Osteoblast (primary cell): ENCODE measurements at regions not wholly inside any gene's neighbourhood (a gene's known extent, or its start where the extent isn't known, plus 50 kb on each side); places are given as distances from the start of the nearest gene placed in this dataset.

Experiments
- DNase-seq: peaks from one replicate; pipeline ENCODE4 v3.0.0; 2011; ENCODE audit warnings: low spot score, mixed read lengths; ENCODE audit not compliant: insufficient read length; ENCODE audit errors: missing footprints
- H2AFZ ChIP-seq: 2 replicates; pipeline ENCODE4 v1.6.0; 2011; ENCODE audit warnings: mild to moderate bottlenecking, low read length
- H3K27ac ChIP-seq: 2 replicates; pipeline ENCODE4 v1.5.1; 2011; ENCODE audit warnings: mild to moderate bottlenecking, low read depth, low read length, moderate library complexity
- H3K27me3 ChIP-seq: 2 replicates; pipeline ENCODE4 v1.6.0; 2012; ENCODE audit warnings: mild to moderate bottlenecking, control low read depth, inconsistent platforms, low read length, moderate library complexity; ENCODE audit not compliant: insufficient read depth
- H3K36me3 ChIP-seq: 2 replicates; pipeline ENCODE4 v1.5.1; 2011; ENCODE audit warnings: mild to moderate bottlenecking, low read length, control low read depth, moderate library complexity; ENCODE audit not compliant: insufficient read depth
- H3K4me1 ChIP-seq: 2 replicates; pipeline ENCODE4 v1.5.1; 2011; ENCODE audit warnings: mild to moderate bottlenecking, low read length, control low read depth, moderate library complexity; ENCODE audit not compliant: insufficient read depth
- H3K4me2 ChIP-seq: 2 replicates; pipeline ENCODE4 v1.6.0; 2011; ENCODE audit warnings: mild to moderate bottlenecking, low read length; ENCODE audit not compliant: insufficient read depth
- H3K4me3 ChIP-seq: fragments of 200-600 bp; sonication (generic); 3 replicates; pipeline ENCODE4 v1.5.1; 2012; ENCODE audit warnings: mild to moderate bottlenecking, low read length, inconsistent platforms; ENCODE audit not compliant: insufficient read depth
- H3K79me2 ChIP-seq: 2 replicates; pipeline ENCODE4 v1.6.0; 2012; ENCODE audit warnings: mild to moderate bottlenecking, low read length, control low read depth, inconsistent platforms; ENCODE audit not compliant: insufficient read depth
- H3K9me3 ChIP-seq: 2 replicates; pipeline ENCODE4 v1.5.1; 2011; ENCODE audit warnings: low read depth, low read length, control low read depth
- H4K20me1 ChIP-seq: 2 replicates; pipeline ENCODE4 v1.6.0; 2012; ENCODE audit warnings: mild to moderate bottlenecking, low read length, control low read depth; ENCODE audit not compliant: insufficient read depth
- CTCF ChIP-seq: IDR thresholded peaks from 2 replicates; pipeline ENCODE4 v1.5.1; 2011; ENCODE audit warnings: mild to moderate bottlenecking, low read depth, low read length, moderate library complexity; ENCODE audit errors: extremely low read depth

- Histone ChIP-seq H3K27me3 (no peaks in the 10 kb centered on the region), H2AFZ (no peak overlapping the region), H3K27ac (no peak overlapping the region), H4K20me1 (no peaks in the 10 kb centered on the region), H3K4me2 (no peak overlapping the region), H3K4me3 (no peak overlapping the region), H3K36me3 (no peaks in the 10 kb centered on the region), H3K79me2 (no peaks in the 10 kb centered on the region), H3K4me1 (no peaks in the 10 kb centered on the region), H3K9me3 (no peaks in the 10 kb centered on the region)
- TF ChIP-seq CTCF: no peak
- DNase-seq: no peak
Measured at GRCh38 chr5:174623433-174624019, 100.9 kb upstream of the MSX2 start.

GRCh38 chr5:174624733-174625522 is 99.5 kb upstream of the MSX2 start:
- no peaks in the 10 kb centered on the region for H3K27me3 ChIP-seq
- no peak overlapping the region for H3K4me2 ChIP-seq
- no peaks in the 10 kb centered on the region for H3K4me1 ChIP-seq
- H3K79me2 ChIP-seq: no peaks in the 10 kb centered on the region
- TF ChIP-seq CTCF: no peak
- H4K20me1 ChIP-seq: no peaks in the 10 kb centered on the region
- H3K27ac ChIP-seq: no peak overlapping the region
- no peak overlapping the region for H2AFZ ChIP-seq
- no peak for DNase-seq
- H3K4me3 ChIP-seq: no peak overlapping the region
- no peaks in the 10 kb centered on the region for H3K9me3 ChIP-seq
- no peaks in the 10 kb centered on the region for H3K36me3 ChIP-seq

- H2AFZ ChIP-seq: no peak overlapping the region
- DNase-seq: no peak
- no peaks in the 10 kb centered on the region for H3K36me3 ChIP-seq
- H3K4me2 ChIP-seq: no peak overlapping the region
- no peaks in the 10 kb centered on the region for H3K4me1 ChIP-seq
- no peaks in the 10 kb centered on the region for H3K9me3 ChIP-seq
- no peak overlapping the region for H3K4me3 ChIP-seq
- no peaks in the 10 kb centered on the region for H3K27me3 ChIP-seq
- no peak for TF ChIP-seq CTCF
- H3K27ac ChIP-seq: no peak overlapping the region
- no peaks in the 10 kb centered on the region for H4K20me1 ChIP-seq
- no peaks in the 10 kb centered on the region for H3K79me2 ChIP-seq
Measured at GRCh38 chr5:174625591-174626350, 98.6 kb upstream of the MSX2 start.
